ENCODE measurements at regions not wholly inside any gene's neighbourhood (a gene's known extent, or its start where the extent isn't known, plus 50 kb on each side); places are given as distances from the start of the nearest gene placed in this dataset.

- Histone ChIP-seq H3K27me3 (ENCODE audit: control insufficient read depth, insufficient read depth, low read length) (no peaks in the 10 kb centered on the region), H3K36me3 (ENCODE audit: control insufficient read depth, insufficient read depth, low read length) (no peaks in the 10 kb centered on the region), H3K4me3 (ENCODE audit: low read depth, low read length) (no peak overlapping the region)
- DNase-seq (ENCODE audit: low read depth), result no peak
- ChIA-PET CTCF (no interaction called here), POLR2A (no interaction called here)
- TF ChIP-seq CTCF (IDR thresholded peaks at IDR 0.05; ENCODE audit: insufficient read depth, low read depth, low read length), result no peak
Observed at GRCh38 chr3:155018621-155019330, 61.3 kb upstream of the MME start.

- TF ChIP-seq CTCF (IDR thresholded peaks at IDR 0.05; ENCODE audit: insufficient read depth, low read depth, low read length), result no peak
- POLR2A ChIA-PET, result no interaction called here
Observed at GRCh38 chr3:155015776-155016436, 64.2 kb upstream of the MME start.

GRCh38 chr3:155014953-155015352 is 65.2 kb upstream of the MME start:
- DNase-seq (ENCODE audit: low read depth), result no peak
- ChIA-PET POLR2A (no interaction called here), CTCF (no interaction called here)
- Histone ChIP-seq H3K4me3 (ENCODE audit: low read depth, low read length) (no peak overlapping the region), H3K27me3 (ENCODE audit: control insufficient read depth, insufficient read depth, low read length) (no peaks in the 10 kb centered on the region), H3K36me3 (ENCODE audit: control insufficient read depth, insufficient read depth, low read length) (no peaks in the 10 kb centered on the region)
- no peak for TF ChIP-seq CTCF (IDR thresholded peaks at IDR 0.05; ENCODE audit: insufficient read depth, low read depth, low read length)

More at GRCh38 chr3:155015776-155016436, 64.2 kb upstream of the MME start:
- H3K36me3 ChIP-seq (ENCODE audit: control insufficient read depth, insufficient read depth, low read length), result no peaks in the 10 kb centered on the region
- CTCF ChIA-PET, result interaction anchor here (1.4 kb wide), 1 partner anchor 28 kb away, joined by 4 read pairs; no protein-coding TSS in a partner anchor
- no peak for DNase-seq (ENCODE audit: low read depth)
- no peak overlapping the region for H3K4me3 ChIP-seq (ENCODE audit: low read depth, low read length)
- no peaks in the 10 kb centered on the region for H3K27me3 ChIP-seq (ENCODE audit: control insufficient read depth, insufficient read depth, low read length)

GRCh38 chr3:155013427-155013826 is 66.7 kb upstream of the MME start:
- Histone ChIP-seq H3K36me3 (ENCODE audit: control insufficient read depth, insufficient read depth, low read length) (no peaks in the 10 kb centered on the region), H3K4me3 (ENCODE audit: low read depth, low read length) (no peak overlapping the region), H3K27me3 (ENCODE audit: control insufficient read depth, insufficient read depth, low read length) (no peaks in the 10 kb centered on the region)
- TF ChIP-seq CTCF (IDR thresholded peaks at IDR 0.05; ENCODE audit: insufficient read depth, low read depth, low read length), result no peak
- DNase-seq (ENCODE audit: low read depth), result no peak
- POLR2A ChIA-PET, result interaction anchor here (0.6 kb wide), 1 partner anchor 214 kb away, joined by 9 read pairs; no protein-coding TSS in a partner anchor
- CTCF ChIA-PET, result interaction anchor here (1.1 to 1.3 kb wide), 2 partner anchors 12 to 19 kb away, joined by 4 read pairs; no protein-coding TSS in a partner anchor

- H3K27me3 ChIP-seq (ENCODE audit: control insufficient read depth, insufficient read depth, low read length), result no peaks in the 10 kb centered on the region
- ChIA-PET POLR2A (no interaction called here), CTCF (no interaction called here)
- TF ChIP-seq CTCF (IDR thresholded peaks at IDR 0.05; ENCODE audit: insufficient read depth, low read depth, low read length), result no peak
- H3K4me3 ChIP-seq (ENCODE audit: low read depth, low read length), result no peak overlapping the region
- DNase-seq (ENCODE audit: low read depth), result no peak
- no peaks in the 10 kb centered on the region for H3K36me3 ChIP-seq (ENCODE audit: control insufficient read depth, insufficient read depth, low read length)
Observed at GRCh38 chr3:155012584-155012983, 67.5 kb upstream of the MME start.

Data from BJ (cell line).